H1 (cell line): ENCODE measurements at regions not wholly inside any gene's neighbourhood (a gene's known extent, or its start where the extent isn't known, plus 50 kb on each side); places are given as distances from the start of the nearest gene placed in this dataset.

Experiments
- CBX5 ChIP-seq: fragments of 300-800, 300-1000 bp; sonication (generic); IDR thresholded peaks from 2 replicates; pipeline ENCODE4 v1.7.1; 2016; ENCODE audit warnings: antibody characterized with exemption, low read length, low read depth
- CHD2 ChIP-seq: IDR thresholded peaks from 2 replicates; pipeline ENCODE4 v1.6.1; 2012; ENCODE audit warnings: low read length, improper control_type of control experiment
- EZH2 ChIP-seq: fragments of 200-600 bp; sonication (generic); IDR thresholded peaks from 2 replicates; pipeline ENCODE4 v1.7.1; 2012; ENCODE audit warnings: low read depth, mild to moderate bottlenecking, moderate library complexity, low read length, inconsistent platforms; ENCODE audit not compliant: severe bottlenecking
- HDAC2 ChIP-seq, 2 experiments: fragments of 300-600 bp in 1 of 2; sonication (generic) in 1 of 2; IDR thresholded peaks; 2 replicates each; pipeline ENCODE4 v1.6.1; 2011 to 2012; ENCODE audit warnings: low read depth in 2 of 2, low read length in 2 of 2, mild to moderate bottlenecking in 2 of 2, moderate library complexity in 2 of 2, borderline replicate concordance in 1 of 2, inconsistent platforms in 1 of 2
- MAFK ChIP-seq: IDR thresholded peaks from 2 replicates; pipeline ENCODE4 v1.6.1; 2012; ENCODE audit warnings: low read depth, mild to moderate bottlenecking, improper control_type of control experiment, low read length
- MAX ChIP-seq: IDR thresholded peaks from 2 replicates; pipeline ENCODE4 v1.6.1; 2012; ENCODE audit warnings: inconsistent platforms
- NANOG ChIP-seq: IDR thresholded peaks from 2 replicates; pipeline ENCODE4 v1.6.1; 2011; ENCODE audit warnings: low read length, low read depth, mild to moderate bottlenecking, inconsistent platforms; ENCODE audit not compliant: insufficient read depth, poor library complexity, severe bottlenecking
- POLR2A ChIP-seq, 2 experiments: IDR thresholded peaks; 1 replicate in 1 of 2; 2 replicates in 1 of 2; pipeline ENCODE4 v1.6.1; 2011; ENCODE audit warnings: low read depth in 2 of 2, low read length in 2 of 2, mild to moderate bottlenecking in 2 of 2; ENCODE audit errors: control extremely low read depth in 1 of 2
- POLR2AphosphoS5 ChIP-seq: IDR thresholded peaks from 2 replicates; pipeline ENCODE4 v1.6.1; 2011; ENCODE audit warnings: low read depth, low read length
- SP1 ChIP-seq: IDR thresholded peaks from 2 replicates; pipeline ENCODE4 v1.6.1; 2011; ENCODE audit warnings: low read depth, low read length
- TBP ChIP-seq: IDR thresholded peaks from 2 replicates; pipeline ENCODE4 v1.6.1; 2011; ENCODE audit warnings: low read depth, low read length, improper control_type of control experiment
- TCF12 ChIP-seq: IDR thresholded peaks from 2 replicates; pipeline ENCODE4 v1.6.1; 2011; ENCODE audit warnings: low read depth, mild to moderate bottlenecking, low read length
- TF ChIP-seq, protein P1 (sequence below), 3 experiments: IDR thresholded peaks; 1 replicate in 2 of 3; 2 replicates in 1 of 3; pipeline versions ENCODE4 v1.5.1 to v1.6.1; 2011; ENCODE audit warnings: low read length in 3 of 3, mild to moderate bottlenecking in 3 of 3, inconsistent platforms in 2 of 3, low read depth in 1 of 3, moderate library complexity in 1 of 3; ENCODE audit not compliant: insufficient read depth in 1 of 3; ENCODE audit errors: control extremely low read depth in 1 of 3

DNA sequence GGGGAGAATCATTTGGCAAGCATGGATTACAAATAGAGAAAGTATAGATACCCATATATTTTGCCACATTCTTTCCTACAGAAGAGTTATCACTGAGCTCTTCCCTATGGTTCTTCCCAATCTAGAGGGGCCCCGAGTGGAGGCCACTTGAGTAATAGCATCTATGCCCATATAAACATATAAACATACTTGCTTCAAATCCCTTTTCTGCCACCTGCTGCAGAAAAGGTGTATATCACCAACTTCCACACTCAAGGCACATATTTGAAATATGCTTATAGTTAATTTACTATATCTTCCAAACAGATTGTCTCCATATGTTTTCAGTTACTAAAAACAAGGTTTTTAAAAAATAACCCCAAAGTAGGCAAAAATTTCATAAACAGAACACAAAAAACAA, 642.8 kb upstream of the DIPK2B start:
- TF ChIP-seq, protein P1, sequence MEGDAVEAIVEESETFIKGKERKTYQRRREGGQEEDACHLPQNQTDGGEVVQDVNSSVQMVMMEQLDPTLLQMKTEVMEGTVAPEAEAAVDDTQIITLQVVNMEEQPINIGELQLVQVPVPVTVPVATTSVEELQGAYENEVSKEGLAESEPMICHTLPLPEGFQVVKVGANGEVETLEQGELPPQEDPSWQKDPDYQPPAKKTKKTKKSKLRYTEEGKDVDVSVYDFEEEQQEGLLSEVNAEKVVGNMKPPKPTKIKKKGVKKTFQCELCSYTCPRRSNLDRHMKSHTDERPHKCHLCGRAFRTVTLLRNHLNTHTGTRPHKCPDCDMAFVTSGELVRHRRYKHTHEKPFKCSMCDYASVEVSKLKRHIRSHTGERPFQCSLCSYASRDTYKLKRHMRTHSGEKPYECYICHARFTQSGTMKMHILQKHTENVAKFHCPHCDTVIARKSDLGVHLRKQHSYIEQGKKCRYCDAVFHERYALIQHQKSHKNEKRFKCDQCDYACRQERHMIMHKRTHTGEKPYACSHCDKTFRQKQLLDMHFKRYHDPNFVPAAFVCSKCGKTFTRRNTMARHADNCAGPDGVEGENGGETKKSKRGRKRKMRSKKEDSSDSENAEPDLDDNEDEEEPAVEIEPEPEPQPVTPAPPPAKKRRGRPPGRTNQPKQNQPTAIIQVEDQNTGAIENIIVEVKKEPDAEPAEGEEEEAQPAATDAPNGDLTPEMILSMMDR (IDR thresholded peaks at IDR 0.05; ENCODE audit: control extremely low read depth in 1 of 3, insufficient read depth in 1 of 3, low read depth in 1 of 3, low read length in 3 of 3), result no peak
- TF ChIP-seq NANOG (no peak), MAX (no peak), TCF12 (no peak), SP1 (no peak), EZH2 (no peak), POLR2AphosphoS5 (no peak), CHD2 (no peak), MAFK (no peak), POLR2A (IDR thresholded peaks at IDR 0.05; ENCODE audit: control extremely low read depth in 1 of 2, low read depth in 2 of 2, low read length in 2 of 2) (no peak), TBP (no peak), HDAC2 (IDR thresholded peaks at IDR 0.05; ENCODE audit: borderline replicate concordance in 1 of 2, low read depth in 2 of 2, low read length in 2 of 2) (no peak), CBX5 (no peak)
